A673 (cell line): ENCODE measurements at regions not wholly inside any gene's neighbourhood (a gene's known extent, or its start where the extent isn't known, plus 50 kb on each side); places are given as distances from the start of the nearest gene placed in this dataset.

Experiments used
- BruUV-seq: library from RNA; stranded (reverse); fragments of 400-500 nt; replicated peaks from 2 replicates; lab custom pipeline; 2021; lab: Mats Ljungman, UMichigan
- CTCF ChIA-PET: fragments of 300-600 bp; sonication (Branson Sonifier 250); formaldehyde crosslinking; loops from one replicate; lab custom pipeline; 2022; ENCODE audit warnings: antibody characterized with exemption; lab: Charles Lee
- POLR2A ChIA-PET: fragments of 300-600 bp; sonication (Branson Sonifier 250); formaldehyde crosslinking; loops from one replicate; lab custom pipeline; 2022; ENCODE audit warnings: antibody characterized with exemption; ENCODE audit not compliant: low non-redundant PET; lab: Charles Lee
- DNase-seq: peaks from one replicate; pipeline ENCODE4 v3.0.0-alpha.2; 2015; ENCODE audit warnings: low spot score
- H3K27ac ChIP-seq: fragments of 200-600 bp; sonication (generic); 2 replicates; pipeline ENCODE4 v1.5.1; 2016; ENCODE audit warnings: mixed run types, low read depth, mild to moderate bottlenecking, mixed read lengths, antibody characterized with exemption, low read length; ENCODE audit not compliant: poor library complexity, severe bottlenecking
- H3K27me3 ChIP-seq: fragments of 200-600 bp; sonication (generic); replicated peaks from 2 replicates; pipeline ENCODE4 v1.6.1; 2017; ENCODE audit warnings: mixed run types, low read depth, mild to moderate bottlenecking, mixed read lengths, antibody characterized with exemption, low read length; ENCODE audit not compliant: insufficient read depth, poor library complexity
- H3K36me3 ChIP-seq: fragments of 200-600 bp; sonication (generic); 2 replicates; pipeline ENCODE4 v1.6.1; 2016; ENCODE audit warnings: mixed run types, mild to moderate bottlenecking, mixed read lengths, antibody characterized with exemption, low read length; ENCODE audit not compliant: insufficient read depth, poor library complexity, severe bottlenecking
- H3K4me1 ChIP-seq: fragments of 200-600 bp; sonication (generic); 2 replicates; pipeline ENCODE4 v1.6.1; 2017; ENCODE audit warnings: mixed run types, mild to moderate bottlenecking, mixed read lengths, antibody characterized with exemption, low read length; ENCODE audit not compliant: insufficient read depth, poor library complexity, severe bottlenecking
- H3K4me3 ChIP-seq: fragments of 200-600 bp; sonication (generic); 2 replicates; pipeline ENCODE4 v1.5.1; 2016; ENCODE audit warnings: low read depth, mixed run types, mild to moderate bottlenecking, mixed read lengths, low read length; ENCODE audit not compliant: poor library complexity, severe bottlenecking
- H3K9me3 ChIP-seq: fragments of 200-600 bp; sonication (generic); 2 replicates; pipeline ENCODE4 v1.6.1; 2016; ENCODE audit warnings: mixed run types, low read depth, mild to moderate bottlenecking, mixed read lengths, antibody characterized with exemption, low read length; ENCODE audit not compliant: poor library complexity, severe bottlenecking
- EZH2 ChIP-seq: fragments of 200-600 bp; sonication (generic); IDR thresholded peaks from 2 replicates; pipeline ENCODE4 v1.6.1; 2017; ENCODE audit warnings: borderline replicate concordance, low read depth, mild to moderate bottlenecking, mixed read lengths, antibody characterized with exemption, low read length; ENCODE audit not compliant: poor library complexity, severe bottlenecking
- intact Hi-C: fragments of 100-400 bp; cut with micrococcal nuclease; formaldehyde crosslinking; loops from one replicate; pipeline ENCODE4 v1.10.0; 2022; ENCODE audit not compliant: unreplicated experiment
- TF ChIP-seq, protein P1 (sequence below): fragments of 300-800, 200-600 bp; sonication (generic); conservative IDR thresholded peaks from 2 replicates; pipeline ENCODE4 v1.5.1; 2017; ENCODE audit warnings: low read depth, mild to moderate bottlenecking, antibody characterized with exemption, low read length, moderate library complexity, mixed read lengths

DNA sequence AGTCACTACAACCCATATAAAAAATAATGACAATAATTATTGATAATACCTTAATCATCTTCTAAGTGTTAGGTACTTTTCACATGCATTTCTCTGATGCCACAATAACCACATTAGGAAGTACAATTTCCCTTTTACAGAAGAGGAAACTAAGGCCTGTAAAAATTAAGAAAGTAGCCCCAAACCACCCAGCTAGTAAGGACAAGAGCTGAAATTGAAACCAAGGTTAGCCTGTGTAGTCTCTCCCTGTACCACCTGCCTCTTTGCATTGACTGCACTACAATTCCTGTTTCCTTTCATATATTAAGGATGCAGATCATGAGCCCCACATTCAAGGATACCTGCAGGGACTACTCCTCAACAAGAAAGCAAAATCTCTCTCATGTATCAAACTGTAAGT lies 288.8 kb downstream of the GPATCH2 start:
- Histone ChIP-seq H3K36me3 (no peaks in the 10 kb centered on the region), H3K4me3 (no peak overlapping the region), H3K27ac (no peak overlapping the region), H3K27me3 (peaks cover 24% of the 10 kb centered on the region), H3K9me3 (no peaks in the 10 kb centered on the region), H3K4me1 (no peaks in the 10 kb centered on the region)
- no peak for DNase-seq
- intact Hi-C loops: no loop called here
- CTCF ChIA-PET: no interaction called here
- POLR2A ChIA-PET: no interaction called here
- no TSS peak for BruUV-seq
- no peak for TF ChIP-seq EZH2
- TF ChIP-seq, protein P1, sequence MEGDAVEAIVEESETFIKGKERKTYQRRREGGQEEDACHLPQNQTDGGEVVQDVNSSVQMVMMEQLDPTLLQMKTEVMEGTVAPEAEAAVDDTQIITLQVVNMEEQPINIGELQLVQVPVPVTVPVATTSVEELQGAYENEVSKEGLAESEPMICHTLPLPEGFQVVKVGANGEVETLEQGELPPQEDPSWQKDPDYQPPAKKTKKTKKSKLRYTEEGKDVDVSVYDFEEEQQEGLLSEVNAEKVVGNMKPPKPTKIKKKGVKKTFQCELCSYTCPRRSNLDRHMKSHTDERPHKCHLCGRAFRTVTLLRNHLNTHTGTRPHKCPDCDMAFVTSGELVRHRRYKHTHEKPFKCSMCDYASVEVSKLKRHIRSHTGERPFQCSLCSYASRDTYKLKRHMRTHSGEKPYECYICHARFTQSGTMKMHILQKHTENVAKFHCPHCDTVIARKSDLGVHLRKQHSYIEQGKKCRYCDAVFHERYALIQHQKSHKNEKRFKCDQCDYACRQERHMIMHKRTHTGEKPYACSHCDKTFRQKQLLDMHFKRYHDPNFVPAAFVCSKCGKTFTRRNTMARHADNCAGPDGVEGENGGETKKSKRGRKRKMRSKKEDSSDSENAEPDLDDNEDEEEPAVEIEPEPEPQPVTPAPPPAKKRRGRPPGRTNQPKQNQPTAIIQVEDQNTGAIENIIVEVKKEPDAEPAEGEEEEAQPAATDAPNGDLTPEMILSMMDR: no peak

GRCh38 chr1:217336724-217337123 lies 294.2 kb downstream of the GPATCH2 start:
- ChIA-PET CTCF (no interaction called here), POLR2A (no interaction called here)
- DNase-seq: no peak
- intact Hi-C loops: no loop called here
- H3K27ac ChIP-seq: no peak overlapping the region
- H3K4me1 ChIP-seq: no peaks in the 10 kb centered on the region
- H3K27me3 ChIP-seq: peaks cover 9% of the 10 kb centered on the region
- TF ChIP-seq, protein P1: no peak
- no peak for TF ChIP-seq EZH2
- H3K4me3 ChIP-seq: no peak overlapping the region
- H3K9me3 ChIP-seq: no peaks in the 10 kb centered on the region
- no TSS peak for BruUV-seq
- H3K36me3 ChIP-seq: no peaks in the 10 kb centered on the region

- no TSS peak for BruUV-seq
- CTCF ChIA-PET: no interaction called here
Observed at GRCh38 chr1:217333939-217334338, 297.0 kb downstream of the GPATCH2 start.

More at GRCh38 chr1:217333939-217334338, 297.0 kb downstream of the GPATCH2 start:
- H3K4me3 ChIP-seq: no peak overlapping the region
- intact Hi-C loops: loop anchor here (5.0 kb wide), 1 partner anchor 587 kb away; no protein-coding TSS in a partner anchor
- no peak overlapping the region for H3K27ac ChIP-seq
- no peaks in the 10 kb centered on the region for H3K36me3 ChIP-seq
- POLR2A ChIA-PET: no interaction called here
- H3K9me3 ChIP-seq: no peaks in the 10 kb centered on the region
- H3K27me3 ChIP-seq: no peaks in the 10 kb centered on the region
- no peaks in the 10 kb centered on the region for H3K4me1 ChIP-seq
- DNase-seq: peak; percentile 58
- TF ChIP-seq, protein P1: peak; percentile 77
- TF ChIP-seq EZH2: no peak
